ENCODE measurements at regions not wholly inside any gene's neighbourhood (a gene's known extent, or its start where the extent isn't known, plus 50 kb on each side); places are given as distances from the start of the nearest gene placed in this dataset.
A peak's percentile ranks its signal among the peaks of the same experiment; 100 is the strongest.
"Not testable (repeated sequence)": the region's sequence is repeated elsewhere in the genome, so short reads cannot be mapped to it uniquely, and the experiment has no call there.

- not testable (repeated sequence) for DNase-seq (ENCODE audit: low read depth in 3 of 3)
Observed at GRCh38 chr10:100638969-100639368, 103.2 kb downstream of the HIF1AN start.

GRCh38 chr10:100642295-100642994, 102.9 kb upstream of the PAX2 start:
- DNase-seq (ENCODE audit: low read depth in 3 of 3) = no peak

GRCh38 chr10:100645091-100645490, 100.3 kb upstream of the PAX2 start:
- DNase-seq (ENCODE audit: low read depth in 3 of 3) = no peak

GRCh38 chr10:100645613-100646392, 99.6 kb upstream of the PAX2 start:
- no peak for DNase-seq (ENCODE audit: low read depth in 3 of 3)

GRCh38 chr10:100647928-100648327, 97.5 kb upstream of the PAX2 start:
- DNase-seq (ENCODE audit: low read depth in 3 of 3) = no peak

GRCh38 chr10:100650693-100651092, 94.7 kb upstream of the PAX2 start:
- DNase-seq (ENCODE audit: low read depth in 3 of 3) = no peak

GRCh38 chr10:100651099-100651498, 94.3 kb upstream of the PAX2 start:
- DNase-seq (ENCODE audit: low read depth in 3 of 3) = not testable (repeated sequence)

- DNase-seq (ENCODE audit: low read depth in 3 of 3) = no peak
Observed at GRCh38 chr10:100651916-100652315, 93.5 kb upstream of the PAX2 start.

- no peak for DNase-seq (ENCODE audit: low read depth in 3 of 3)
Observed at GRCh38 chr10:100652406-100653135, 92.8 kb upstream of the PAX2 start.

GRCh38 chr10:100653238-100653956, 92.0 kb upstream of the PAX2 start:
- DNase-seq (ENCODE audit: low read depth in 3 of 3) = no peak

GRCh38 chr10:100653957-100654781, 91.2 kb upstream of the PAX2 start:
- peak; percentile 32 to 38 (median 37) for DNase-seq (ENCODE audit: low read depth in 3 of 3)

- DNase-seq (ENCODE audit: low read depth in 3 of 3) = no peak
Observed at GRCh38 chr10:100654782-100655325, 90.5 kb upstream of the PAX2 start.

- no peak for DNase-seq (ENCODE audit: low read depth in 3 of 3)
Observed at GRCh38 chr10:100655326-100655759, 90.0 kb upstream of the PAX2 start.

GRCh38 chr10:100655760-100656421, 89.5 kb upstream of the PAX2 start:
- no peak for DNase-seq (ENCODE audit: low read depth in 3 of 3)

GRCh38 chr10:100656454-100656853, 88.9 kb upstream of the PAX2 start:
- no peak for DNase-seq (ENCODE audit: low read depth in 3 of 3)

- DNase-seq (ENCODE audit: low read depth in 3 of 3) = no peak
Observed at GRCh38 chr10:100658269-100658668, 87.1 kb upstream of the PAX2 start.

GRCh38 chr10:100659361-100660098, 85.9 kb upstream of the PAX2 start:
- no peak for DNase-seq (ENCODE audit: low read depth in 3 of 3)

- DNase-seq (ENCODE audit: low read depth in 3 of 3) = no peak
Observed at GRCh38 chr10:100660365-100660764, 85.0 kb upstream of the PAX2 start.

GRCh38 chr10:100660945-100661344, 84.4 kb upstream of the PAX2 start:
- no peak for DNase-seq (ENCODE audit: low read depth in 3 of 3)
